ENCODE measurements at regions not wholly inside any gene's neighbourhood (a gene's known extent, or its start where the extent isn't known, plus 50 kb on each side); places are given as distances from the start of the nearest gene placed in this dataset.
"Not testable (repeated sequence)": the region's sequence is repeated elsewhere in the genome, so short reads cannot be mapped to it uniquely, and the experiment has no call there.

DNA sequence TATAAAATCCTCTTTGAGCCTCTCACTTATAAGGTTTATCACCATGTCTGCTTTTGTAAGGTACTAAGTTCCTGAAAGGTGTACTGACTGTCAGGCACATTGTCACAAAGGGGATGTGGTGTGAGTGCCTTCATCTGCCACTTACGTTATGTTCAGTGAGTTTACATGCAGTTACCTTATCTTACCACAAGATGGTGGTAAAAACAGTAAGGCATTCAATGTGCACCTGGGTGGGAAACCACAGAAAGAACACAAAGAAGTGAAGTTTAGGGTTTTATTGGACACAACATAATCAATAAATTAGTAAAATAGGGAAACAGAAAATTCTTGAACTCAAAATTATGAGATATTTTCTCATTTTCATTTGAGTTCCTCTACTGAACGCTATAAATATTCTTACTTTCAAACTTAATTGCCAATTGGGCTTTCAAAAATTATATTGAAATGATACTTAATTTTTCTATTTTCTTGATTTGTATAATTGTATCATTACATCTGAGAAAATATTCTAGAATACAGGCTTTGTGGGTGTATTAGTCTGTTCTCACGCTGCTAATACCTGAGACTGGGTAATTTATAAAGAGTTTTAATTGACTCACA lies 650.8 kb downstream of the PCDH7 start:
- DNase-seq (ENCODE audit: low spot score), result no peak

DNA sequence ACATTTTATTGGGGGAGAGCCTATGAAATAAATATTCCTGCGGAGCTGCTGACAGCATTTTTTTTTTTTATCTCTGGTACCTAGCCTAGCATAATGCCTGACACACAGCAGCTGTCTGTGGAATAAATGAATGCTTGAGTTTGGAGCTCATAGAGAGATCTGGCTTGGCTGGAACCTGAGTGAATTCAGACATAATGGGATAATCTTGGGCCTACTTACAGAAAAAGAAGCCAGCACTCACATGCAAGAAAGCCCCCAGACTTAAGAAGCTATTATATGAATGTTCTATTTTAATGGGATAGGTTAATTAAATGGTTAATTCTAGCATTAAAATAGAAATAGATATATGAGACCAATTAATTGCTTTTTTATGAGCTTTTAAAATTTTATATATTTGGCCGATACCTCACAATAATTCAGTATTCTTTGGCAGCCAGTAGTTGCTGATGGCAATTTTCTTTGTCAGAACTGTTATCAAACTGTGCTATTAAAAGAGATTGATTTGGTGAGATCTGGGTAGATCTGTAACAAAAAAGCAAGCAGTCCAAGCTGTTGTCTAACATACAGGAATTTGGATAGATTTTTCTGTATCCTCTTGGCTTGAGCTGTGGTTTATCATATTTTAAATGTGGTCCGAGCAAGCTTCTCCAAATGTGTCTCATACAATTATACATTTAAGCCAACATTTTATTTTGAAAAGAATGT lies 654.2 kb downstream of the PCDH7 start:
- no peak for DNase-seq (ENCODE audit: low spot score)

DNA sequence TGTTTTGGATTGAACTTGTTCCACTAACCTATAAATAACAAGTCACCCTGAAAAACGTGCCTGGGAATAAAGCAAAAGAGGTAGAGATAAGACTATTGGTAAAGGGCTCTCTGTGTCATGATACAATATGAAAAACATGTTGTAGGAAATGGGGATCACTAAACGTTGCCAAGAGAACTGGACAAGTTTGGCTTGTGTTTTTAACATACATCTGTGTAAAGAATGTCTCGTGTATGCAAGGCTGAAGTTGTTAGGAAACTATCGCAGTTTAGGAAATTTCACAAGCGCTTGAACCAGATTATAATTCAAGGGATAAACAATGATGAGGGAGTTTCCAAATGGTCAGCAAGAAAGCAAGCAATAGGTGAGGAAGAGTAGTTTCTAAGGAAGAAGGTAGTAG lies 655.8 kb downstream of the PCDH7 start:
- no peak for DNase-seq (ENCODE audit: low spot score)

DNA sequence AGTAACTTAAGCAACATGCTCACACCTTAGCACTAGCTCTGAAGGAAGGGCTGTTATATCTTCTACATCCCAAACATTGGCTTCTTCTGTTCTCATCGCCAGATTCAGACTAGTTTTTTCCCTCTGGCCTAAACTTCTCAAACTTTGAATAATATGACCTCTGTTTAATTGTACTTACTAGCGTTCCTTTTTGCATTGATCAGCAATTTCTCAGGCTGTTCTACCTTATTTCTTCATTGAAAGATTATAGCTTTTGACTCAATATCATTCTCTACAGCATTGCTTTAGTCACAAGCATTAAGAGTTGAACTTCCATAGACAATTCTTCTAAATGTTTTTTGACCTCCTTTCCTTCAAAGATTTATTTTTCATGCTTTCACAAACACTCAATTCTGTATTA lies 659.2 kb downstream of the PCDH7 start:
- DNase-seq (ENCODE audit: low spot score), result no peak

DNA sequence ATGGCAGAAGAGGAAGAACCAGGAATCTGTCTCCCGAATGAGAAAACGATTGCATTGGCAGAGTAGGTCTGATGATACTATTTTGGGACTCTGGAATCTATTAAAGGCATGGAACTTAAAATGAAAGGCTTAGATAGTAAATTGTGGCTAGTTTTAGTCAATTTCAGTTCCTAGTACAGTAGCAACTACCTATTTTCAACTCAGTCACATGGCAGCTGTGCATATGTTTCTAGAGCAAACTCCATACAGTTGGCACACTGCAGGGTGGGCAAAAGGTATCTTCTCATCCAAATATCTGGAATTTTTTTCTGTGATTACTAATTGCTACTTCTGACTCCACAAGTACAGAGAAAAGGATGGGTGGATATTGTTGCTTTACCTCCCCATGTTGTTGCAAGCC lies 663.6 kb downstream of the PCDH7 start:
- DNase-seq (ENCODE audit: low spot score), result no peak

DNA sequence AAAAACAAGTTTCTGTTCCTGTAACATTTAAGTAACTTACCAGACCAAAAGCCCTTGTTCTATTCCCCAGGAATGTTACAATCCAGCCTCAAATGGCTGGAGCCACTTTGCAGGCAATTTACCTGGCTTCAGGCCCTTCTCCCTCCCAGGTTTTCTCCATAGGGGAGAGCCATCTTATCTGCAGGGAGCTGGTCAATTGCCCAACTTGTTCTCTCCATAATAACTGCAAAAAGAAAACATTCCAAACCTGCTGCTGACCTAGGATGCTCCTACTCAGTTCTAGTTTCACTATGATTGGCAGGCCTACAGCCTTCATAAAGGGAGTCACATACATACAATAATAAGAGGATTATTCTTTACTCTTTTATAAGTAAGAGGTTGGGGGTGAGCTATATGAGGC lies 670.7 kb downstream of the PCDH7 start:
- DNase-seq (ENCODE audit: low spot score), result no peak

DNA sequence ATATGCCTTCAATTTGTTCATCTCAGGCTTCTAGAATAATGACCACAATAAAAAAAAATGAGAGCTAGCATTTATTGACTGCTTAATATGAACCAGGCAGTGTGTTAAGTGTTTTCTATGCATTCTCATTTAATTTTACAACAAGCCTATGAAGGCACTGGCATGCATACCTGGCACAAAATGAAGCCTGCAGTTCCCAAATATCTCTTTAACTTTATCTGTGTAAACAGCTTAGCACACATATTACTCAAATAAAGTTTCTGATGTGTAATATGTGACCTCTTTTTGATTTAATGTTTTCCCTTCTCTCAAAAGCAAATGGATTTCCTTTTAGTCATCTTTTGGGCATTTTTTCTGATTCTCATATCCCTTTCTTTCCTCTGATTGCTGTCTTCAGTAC lies 671.8 kb downstream of the PCDH7 start:
- no peak for DNase-seq (ENCODE audit: low spot score)

DNA sequence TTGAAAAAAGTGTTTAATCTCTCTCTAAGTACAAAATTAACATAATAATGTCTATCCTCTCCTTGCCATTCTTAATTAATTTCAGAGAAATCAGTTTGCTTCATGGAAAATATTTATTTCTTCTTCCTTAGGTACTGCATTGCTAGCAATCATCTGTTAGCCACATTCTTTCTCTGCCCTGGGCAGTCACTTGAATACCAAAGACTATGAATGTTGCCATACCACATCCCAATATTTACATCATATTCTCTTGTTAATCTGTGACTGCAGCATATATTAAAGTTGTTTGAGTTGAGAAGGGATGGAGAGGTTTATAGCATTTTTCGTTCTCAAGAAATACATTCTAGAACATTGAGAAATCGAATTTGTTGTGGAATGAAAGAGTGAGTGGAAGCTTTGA lies 672.8 kb downstream of the PCDH7 start:
- no peak for DNase-seq (ENCODE audit: low spot score)

DNA sequence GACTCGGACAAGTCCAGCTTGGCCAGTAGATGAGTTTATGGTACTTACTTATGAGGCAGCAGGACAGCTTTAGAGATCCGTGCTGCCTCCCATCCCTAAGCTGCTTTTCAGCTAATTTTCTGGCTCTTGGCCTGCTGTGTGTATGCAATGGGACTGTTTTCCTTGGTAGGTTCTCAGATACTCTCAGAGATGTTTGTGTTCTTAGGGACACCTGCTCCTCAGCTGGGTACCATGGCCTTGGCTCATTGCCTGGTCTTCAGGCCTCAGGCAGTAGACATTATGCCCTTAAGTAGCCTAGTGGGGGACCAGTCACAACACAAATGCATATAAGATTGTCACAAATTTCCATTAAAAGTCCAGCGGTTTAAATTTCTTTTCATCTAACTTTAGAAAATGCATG lies 688.0 kb downstream of the PCDH7 start:
- no peak for DNase-seq (ENCODE audit: low spot score)

DNA sequence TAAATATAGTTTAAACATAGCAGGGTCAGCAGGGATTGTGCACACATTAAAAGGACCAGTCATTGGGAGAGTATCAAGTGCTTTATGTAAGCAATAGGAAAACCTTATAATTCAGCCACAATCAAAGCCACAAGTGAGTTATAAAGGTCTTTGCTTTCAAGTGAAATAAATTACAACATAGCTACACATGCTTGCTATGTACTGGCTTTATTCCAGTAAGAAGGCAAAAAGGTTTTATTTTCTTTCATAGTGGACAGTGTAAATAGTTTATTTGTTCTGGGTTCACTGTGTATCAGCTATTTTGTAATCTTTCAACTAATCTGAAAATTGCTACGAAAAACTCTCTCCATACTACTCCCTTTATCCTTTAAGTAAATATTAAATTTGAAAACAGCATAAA lies 691.4 kb downstream of the PCDH7 start:
- DNase-seq (ENCODE audit: low spot score), result no peak

DNA sequence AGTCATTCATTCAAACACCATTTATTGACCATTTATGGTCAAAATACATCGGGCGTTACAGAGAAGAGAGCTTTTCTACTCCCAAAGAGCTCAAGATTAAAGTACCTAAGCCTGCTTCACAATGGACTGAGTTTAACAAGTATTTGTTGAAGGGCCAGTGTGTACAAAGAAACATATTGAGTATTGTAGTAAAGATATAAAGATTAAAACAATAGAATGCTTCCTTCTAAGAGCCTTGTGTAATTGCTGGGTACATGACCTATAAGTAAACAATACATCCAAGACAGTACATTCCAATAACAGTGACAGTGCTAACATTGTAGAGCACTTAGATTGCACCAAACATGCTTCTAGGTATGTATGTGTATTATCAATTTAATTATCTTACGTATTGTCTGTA lies 695.5 kb downstream of the PCDH7 start:
- no peak for DNase-seq (ENCODE audit: low spot score)

DNA sequence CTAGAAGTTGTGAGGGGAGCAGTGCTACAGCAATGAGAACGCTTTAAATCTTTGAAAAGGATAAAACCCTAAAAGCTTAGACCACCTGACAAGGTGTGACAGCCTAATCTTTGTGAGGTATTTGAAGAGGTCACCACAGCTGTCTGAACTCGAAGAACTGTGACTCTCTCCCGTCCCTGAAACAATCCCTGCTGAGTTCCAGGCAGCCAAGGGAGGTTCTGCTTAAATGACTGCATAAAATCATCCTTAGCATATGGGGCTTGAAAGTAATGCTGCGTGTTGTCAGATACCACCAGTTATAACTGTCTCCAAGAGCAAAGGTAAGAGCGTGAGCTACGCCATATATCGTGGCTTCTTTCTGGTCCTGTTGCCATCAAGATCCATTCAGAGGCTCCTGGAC lies 696.3 kb downstream of the PCDH7 start:
- DNase-seq (ENCODE audit: low spot score), result no peak

DNA sequence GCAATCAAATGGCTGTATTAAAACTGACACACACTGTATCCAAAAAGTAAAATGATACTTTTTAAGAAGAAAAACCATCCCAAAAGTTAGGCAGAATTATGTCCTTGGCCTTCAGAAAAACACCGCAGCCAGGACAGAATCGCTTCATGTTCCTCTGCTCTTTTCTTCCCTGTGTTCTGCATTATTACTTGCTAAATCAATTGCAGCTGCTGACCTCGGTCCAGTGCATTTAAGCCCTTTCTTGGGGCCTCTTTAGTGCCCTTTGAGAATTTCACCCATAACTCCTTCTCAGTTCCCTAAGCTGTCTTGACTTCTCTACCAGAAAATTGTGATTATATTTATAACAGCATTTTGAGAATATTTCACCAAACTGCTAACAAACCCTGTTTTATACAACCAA lies 696.9 kb downstream of the PCDH7 start:
- no peak for DNase-seq (ENCODE audit: low spot score)

DNA sequence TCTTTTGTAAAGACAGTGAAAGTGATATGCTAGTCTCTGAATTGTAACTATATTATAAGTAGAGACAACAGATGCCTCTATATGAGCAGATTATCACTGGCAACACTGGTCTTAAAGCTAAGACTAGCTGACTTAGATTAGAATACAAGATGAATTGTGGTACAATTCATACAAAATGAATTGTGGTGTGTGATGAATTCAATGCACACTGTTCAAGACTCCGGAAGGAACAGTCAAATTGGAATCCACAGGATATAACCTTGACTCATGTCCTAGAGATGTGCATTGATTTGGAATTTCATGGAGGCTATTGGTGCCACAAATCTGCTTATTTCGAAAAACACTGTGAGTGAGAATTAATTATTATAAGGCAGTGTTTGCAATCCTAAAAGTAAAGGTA lies 701.8 kb downstream of the PCDH7 start:
- no peak for DNase-seq (ENCODE audit: low spot score)

DNA sequence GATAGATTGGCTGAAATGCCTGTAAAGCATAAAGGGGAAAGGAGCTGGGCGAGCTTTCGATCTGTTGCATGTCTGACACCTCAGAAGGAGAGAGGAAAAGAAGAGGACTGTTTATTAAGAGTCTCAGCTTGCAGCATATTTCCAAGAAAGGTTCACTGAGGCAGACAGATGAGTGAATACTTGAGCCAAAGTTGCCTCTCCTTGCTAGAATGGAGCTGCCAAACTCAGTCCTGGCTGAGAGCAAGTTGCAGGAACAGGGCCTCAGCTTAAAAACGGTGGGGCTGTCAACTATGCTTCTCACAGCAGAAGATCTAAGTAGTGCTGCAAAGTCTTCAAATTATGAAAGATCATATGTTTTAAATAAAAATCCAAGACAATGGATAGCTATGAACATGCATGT lies 707.5 kb downstream of the PCDH7 start:
- DNase-seq (ENCODE audit: low spot score), result no peak

DNA sequence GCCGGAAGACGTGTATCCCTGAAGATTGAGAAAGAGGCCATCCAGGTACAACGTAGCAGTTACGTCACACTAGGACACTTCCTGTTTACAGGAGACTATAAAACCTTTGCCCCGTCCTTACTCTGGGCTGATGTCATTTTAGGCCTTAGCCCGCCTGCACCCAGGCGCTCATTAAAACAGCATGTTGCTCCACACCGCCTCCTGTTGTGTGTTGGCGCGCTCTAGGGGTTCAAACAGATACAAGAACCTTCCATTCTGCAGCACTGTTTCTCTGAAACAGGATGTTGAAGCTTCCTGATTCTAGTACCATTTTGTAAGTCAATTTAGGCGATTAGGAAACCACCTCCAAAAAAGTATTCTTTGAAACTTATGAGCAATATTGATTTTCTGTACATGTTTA lies 722.1 kb downstream of the PCDH7 start:
- no peak for DNase-seq (ENCODE audit: low spot score)

DNA sequence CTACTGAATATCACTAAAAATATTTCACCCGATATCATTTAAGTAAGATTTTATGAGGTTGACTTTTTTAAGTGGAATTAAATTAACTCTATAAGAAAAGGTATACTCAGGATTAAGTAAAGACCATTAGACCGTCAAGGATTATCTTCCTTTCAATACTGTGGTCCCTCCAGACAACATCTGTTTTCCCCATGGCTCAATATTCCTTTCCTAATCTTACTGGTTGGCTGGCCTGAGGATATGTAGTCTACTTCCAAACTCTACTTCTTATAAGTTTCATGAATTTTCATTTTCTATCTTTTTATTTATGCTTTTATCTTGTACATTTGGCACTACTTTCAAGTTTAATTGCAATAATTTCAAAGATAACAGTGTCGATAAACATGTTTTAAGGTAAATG lies 725.4 kb downstream of the PCDH7 start:
- no peak for DNase-seq (ENCODE audit: low spot score)

DNA sequence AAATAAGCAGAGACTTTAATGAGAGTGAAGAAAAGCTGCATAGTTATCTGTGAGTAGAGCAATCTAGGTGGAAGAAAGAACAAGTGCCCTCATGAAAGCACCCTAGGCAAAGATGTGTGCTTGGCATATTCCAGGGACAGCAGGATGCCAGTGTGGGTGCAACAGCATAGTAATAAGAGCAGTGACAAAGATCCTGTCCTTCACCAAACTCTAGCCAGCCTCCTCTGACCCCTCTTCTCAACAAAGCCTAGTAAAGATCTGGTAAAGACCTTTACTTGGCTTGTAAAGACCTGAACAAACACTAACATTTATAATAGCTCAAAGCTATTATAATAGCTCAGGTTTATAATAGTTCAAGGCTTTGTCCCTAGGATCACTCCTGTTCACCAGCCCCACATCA lies 735.4 kb downstream of the PCDH7 start:
- no peak for DNase-seq (ENCODE audit: low spot score)

DNA sequence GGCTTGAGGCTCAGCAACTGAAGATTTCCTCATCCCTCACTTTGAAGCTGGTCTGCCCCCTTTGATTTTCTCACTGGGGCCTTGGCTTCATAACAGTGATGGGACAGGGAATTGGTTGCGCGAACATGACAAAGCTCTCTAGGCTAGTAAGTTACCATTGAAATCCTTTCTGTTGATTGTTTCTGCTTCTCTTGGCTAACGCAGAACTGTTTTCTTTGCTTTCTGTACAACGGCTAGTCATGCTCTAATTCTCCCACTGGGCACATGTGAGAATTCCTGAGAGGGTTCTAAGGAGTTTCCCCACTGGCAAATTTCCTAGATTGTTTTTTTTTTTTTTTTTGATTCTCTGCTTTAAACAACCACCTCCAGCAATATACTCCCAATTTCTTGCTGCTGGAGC lies 738.6 kb downstream of the PCDH7 start:
- no peak for DNase-seq (ENCODE audit: low spot score)

DNA sequence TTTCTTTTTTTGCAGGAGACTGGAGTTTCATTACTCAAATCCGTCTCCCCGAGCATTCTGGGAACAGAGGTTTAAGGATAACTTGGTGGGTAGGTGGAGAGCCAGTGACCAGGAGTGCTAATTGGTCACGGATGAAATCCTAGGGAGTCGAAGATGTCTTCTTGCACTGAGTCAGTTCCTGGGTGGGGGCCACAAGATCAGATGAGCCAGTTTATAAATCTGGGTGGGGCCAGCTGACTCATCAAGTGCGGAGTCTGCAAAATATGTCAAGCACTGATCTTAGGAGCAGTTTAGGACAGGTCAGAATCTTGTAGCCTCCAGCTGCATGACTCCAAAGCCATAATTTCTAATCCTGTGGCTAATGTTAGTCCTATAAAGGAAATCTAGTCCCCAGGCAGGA lies 741.3 kb downstream of the PCDH7 start:
- DNase-seq (ENCODE audit: low spot score), result no peak

DNA sequence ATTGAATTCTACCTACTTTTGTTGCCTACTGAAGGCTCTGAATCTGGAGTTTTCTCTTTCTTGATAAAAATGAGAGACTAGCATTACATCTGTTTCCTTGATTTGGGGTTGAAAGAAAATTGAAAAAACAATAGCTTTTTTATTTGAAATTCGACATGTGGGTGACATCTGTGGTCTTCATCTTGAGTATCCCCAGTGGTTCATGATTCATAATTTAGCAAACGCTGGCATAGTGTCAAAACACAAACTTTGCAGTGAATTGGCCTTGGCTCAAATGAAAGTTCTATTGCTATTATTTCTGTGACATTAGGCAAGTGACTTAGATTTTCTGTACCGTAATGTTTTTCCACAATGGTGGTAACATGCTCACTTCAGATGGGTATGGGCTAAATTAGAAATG lies 747.6 kb downstream of the PCDH7 start:
- DNase-seq (ENCODE audit: low spot score), result no peak

DNA sequence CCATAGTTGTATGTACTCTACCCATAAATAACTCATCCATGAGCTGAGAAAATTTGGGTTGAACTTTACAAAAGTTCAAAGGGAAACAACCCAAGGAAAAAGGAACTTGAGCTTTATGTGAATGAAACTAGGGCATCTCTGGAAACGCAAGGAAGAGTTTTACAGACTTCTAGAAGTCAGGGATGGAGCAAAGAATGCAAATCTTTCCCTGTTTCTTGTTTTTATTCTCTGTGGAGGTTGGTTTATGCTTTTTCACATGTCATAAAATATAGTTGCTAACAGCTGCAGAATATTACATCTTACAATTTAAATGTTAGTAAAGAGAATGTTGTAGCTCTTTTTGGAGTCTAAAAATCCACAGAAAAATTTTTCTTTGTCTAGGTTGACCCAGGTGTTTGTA lies 754.1 kb downstream of the PCDH7 start:
- DNase-seq (ENCODE audit: low spot score), result no peak

DNA sequence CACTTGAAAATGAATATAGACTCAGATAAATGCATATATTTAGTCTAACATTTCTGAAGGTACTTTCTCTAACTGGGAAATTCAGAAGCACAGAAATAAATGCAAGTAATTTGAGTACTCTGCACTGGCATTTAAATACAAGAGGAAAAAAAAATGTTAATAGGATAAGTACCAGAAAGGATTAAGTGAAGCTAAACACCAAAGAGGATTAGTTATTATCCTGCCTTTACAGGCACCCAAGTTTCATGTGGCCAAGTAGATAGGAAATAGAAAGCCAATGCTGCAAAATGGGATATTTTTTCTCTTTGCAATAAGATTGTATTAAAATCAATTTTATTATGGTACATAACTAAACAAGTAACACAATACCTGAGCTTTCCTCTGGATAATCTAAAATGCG lies 762.5 kb downstream of the PCDH7 start:
- DNase-seq (ENCODE audit: low spot score), result no peak

DNA sequence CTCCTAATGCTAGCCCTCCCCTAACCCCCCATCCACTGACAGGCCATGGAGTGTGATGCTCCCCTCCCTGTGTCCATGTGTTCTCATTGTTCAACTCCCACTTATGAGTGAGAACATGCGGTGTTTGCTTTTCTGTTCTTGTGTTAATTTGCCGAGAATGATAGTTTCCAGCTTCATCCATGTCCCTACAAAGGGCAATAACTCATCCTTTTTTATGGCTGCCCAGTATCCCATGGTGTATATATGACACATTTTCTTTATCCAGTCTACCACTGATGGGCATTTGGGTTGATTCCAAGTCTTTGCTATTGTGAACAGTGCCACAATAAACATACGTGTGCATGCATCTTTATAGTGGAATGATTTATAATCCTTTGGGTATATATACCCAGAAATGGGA lies 779.0 kb downstream of the PCDH7 start:
- not testable (repeated sequence) for DNase-seq (ENCODE audit: low spot score)

Measured in mucosa of gallbladder (tissue), 1 donor.